Stimulated activated CD8-positive, alpha-beta memory T cell treated with anti-CD3 and anti-CD28 coated beads, Interleukin-12 subunit alpha, Interleukin-12 subunit beta, amount 100 ng/mL, for 1 hour (primary cell): ENCODE measurements at regions not wholly inside any gene's neighbourhood (a gene's known extent, or its start where the extent isn't known, plus 50 kb on each side); places are given as distances from the start of the nearest gene placed in this dataset.
"Not testable (repeated sequence)": the region's sequence is repeated elsewhere in the genome, so short reads cannot be mapped to it uniquely, and the experiment has no call there.

Source experiments
- DNase-seq: peaks from one replicate; pipeline ENCODE4 v3.0.0-alpha.2; 2020; ENCODE audit warnings: low read depth

GRCh38 chr19:13652810-13653590, 111.3 kb upstream of the MRI1 start:
- no peak for DNase-seq

GRCh38 chr19:13646758-13647157, 117.6 kb upstream of the MRI1 start:
- DNase-seq, result no peak

- no peak for DNase-seq
These were observed 119.7 kb upstream of the MRI1 start for GRCh38 chr19:13644645-13645044.

GRCh38 chr19:13640611-13641010, 123.7 kb upstream of the MRI1 start:
- DNase-seq, result no peak

DNA sequence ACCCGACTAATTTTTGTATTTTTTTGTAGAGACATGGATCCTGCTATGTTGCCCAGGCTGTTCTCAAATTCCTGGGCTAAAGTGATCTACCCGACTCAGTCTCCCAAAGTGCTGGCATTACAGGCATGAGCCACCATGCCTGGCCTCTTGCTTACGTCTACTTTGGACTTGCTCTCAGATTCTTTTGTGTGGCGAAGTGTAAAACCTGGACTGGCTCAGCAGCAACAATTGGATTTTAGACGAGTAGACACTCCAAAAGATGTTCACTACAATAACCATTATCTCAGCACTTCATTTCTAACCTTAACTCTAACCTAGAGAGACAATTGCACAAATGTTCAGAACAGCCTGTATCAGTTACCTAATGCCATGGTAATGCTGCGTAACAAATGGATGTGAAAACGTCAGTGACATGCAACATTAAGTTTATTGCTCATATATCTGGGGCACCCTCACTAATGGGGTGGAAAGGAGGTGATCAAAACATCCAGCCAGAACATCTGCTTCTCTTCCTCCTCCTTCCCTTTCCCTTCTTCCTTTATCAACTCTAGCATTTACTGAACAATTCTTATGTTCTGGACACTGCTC, 124.9 kb upstream of the MRI1 start:
- no peak for DNase-seq

GRCh38 chr19:13637664-13638063, 126.7 kb upstream of the MRI1 start:
- no peak for DNase-seq

- no peak for DNase-seq
These were observed 128.4 kb upstream of the CACNA1A start for GRCh38 chr19:13634658-13635057.

GRCh38 chr19:13633522-13633922, 127.2 kb upstream of the CACNA1A start:
- no peak for DNase-seq

DNA sequence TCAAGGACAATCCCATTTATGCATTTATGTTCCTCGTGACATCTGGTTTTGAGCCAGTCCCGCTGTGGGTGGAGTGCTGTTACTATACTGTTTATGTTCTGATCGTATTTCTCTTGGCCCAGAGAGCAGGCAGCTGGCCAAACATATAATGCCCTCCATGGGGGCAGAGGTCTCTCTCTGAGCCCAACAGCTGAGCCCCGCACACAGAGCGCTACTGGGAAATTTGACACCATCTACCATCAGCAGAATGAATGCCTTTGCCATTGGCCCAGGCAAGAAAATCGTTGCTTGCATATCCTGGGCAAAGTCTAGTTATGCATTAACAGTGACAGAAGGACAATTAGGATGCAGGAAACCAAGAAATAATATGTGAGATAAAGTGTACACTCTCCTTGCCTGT, 126.8 kb upstream of the CACNA1A start:
- no peak for DNase-seq

DNA sequence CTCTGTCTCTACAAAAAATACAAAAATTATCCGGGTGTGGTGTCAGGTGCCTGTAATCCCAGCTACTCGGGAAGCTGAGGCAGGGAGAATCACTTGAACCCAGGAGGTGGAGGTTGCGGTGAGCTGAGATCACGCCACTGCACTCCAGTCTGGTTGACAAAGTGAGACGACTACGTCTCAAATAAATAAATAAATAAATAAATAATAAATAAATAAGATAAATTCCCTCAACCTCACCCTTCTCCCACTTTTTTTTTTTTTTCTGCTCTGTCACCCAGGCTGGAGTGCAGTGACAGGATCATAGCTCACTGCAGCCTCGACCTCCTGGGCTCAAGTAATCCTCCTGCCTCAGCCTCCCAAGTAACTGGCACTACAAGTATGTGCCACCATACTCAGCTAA, 125.9 kb upstream of the CACNA1A start:
- not testable (repeated sequence) for DNase-seq

- no peak for DNase-seq
These were observed 123.5 kb upstream of the CACNA1A start for GRCh38 chr19:13629687-13630357.

DNA sequence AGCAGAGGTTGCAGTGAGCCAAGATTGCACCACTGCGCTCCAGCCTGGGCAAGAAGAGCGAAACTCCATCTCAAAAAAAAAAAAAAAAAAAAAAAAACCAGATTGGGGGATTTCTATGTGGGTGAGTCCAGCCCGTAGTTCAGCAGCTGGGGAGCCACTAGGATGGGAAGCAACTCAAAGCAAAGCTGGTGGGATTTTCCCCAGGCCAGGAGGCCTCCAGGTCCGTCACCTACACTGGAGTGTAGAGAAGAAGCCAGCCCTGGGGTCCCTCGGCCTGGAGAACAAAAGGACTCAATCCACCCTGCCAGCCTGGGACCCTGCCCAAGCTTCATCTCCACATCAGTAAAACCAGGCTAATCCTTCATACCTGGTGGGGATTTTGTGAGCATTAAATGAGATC, 121.3 kb upstream of the CACNA1A start:
- no peak for DNase-seq

DNA sequence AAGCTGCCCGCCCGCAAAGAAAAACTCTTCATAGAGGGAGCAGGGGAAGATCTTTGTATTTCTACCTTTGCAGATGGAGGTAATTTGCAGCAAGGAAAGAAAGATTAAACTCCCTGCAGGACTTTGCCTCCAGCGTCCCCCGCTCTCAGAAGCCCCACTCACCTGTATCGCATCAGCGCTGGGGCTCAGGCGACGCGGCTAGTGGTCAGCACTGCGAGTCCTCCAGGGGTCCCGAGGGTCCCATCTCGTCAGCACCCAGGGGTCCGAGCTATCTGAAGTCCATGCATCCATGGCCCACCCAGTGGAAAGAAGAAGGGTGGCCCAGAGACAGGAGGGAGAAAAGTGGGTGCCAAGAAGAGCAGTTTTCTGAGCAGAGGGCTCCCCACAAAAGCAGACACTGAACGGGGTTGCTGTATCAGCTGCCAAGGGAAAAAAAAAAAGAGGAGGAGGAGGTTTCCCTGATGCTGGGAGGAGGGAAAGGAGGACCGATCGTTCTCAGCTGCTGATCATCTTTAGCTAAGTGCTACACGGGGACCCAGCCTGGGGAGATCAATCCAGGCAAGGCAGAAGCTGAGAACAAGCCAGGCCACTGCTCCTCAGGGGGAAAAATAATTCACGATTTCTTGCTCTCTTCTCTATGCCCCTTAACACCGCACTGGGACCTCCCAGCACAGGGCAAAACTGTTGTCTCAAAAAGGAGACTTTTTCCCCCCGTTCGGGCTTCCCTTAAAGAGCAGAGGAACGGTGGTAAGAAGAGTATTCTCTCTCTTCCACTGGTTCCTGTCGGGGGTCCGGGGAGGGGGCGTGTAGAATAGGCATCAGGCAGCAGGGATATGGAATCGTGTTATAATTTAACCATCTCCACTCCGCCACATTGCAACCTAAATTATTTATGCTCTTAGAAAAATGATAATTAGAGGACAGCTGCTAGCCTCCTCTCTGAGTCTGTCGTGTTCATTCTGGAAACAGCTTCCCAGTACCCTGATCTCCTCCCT, 117.7 kb upstream of the CACNA1A start:
- no peak for DNase-seq

DNA sequence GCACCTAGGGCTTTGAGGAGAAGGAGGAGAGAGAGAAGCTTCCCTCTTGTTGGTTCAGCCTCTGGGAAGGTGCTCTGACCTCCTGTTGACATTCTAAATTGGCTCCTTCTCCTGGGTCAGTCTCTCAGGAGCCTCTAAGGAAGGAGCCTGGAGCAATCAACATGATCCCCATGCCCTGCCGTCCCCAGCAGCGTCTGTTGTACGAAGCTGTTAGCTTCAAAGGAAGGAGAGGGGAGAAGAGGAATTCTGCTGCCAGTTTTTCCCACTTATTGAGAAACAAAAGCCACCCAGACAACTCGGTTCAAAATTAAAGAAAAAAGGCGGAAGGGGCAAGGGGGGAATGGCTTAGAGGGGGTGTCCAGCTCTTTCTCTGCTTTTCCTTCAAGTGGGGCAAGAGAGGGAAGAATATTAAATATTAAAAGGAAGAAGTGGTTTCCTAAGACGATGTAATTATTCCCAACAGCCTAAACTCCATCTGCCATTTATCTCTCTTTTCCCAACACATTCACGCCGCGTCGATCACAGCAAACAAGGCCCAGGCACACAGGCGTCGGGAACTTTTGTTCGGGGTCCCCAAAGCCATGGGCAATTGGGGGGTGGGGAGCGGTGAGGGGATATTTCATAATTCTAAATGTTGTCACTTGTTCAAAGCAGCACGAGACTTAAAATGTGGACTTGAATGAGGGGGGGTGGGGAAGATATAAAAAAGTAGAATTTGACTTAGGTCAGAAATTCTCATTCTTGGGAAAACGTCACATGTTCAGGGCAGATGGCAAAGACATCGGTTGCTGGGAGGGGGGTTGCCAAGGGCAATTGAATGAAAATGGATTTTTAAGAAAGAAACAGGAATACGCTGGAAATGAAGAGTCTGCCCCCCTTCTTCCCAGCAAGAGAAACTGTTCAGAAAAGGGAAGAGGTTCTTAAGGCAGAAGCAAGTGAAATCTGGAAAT, 116.8 kb upstream of the CACNA1A start:
- no peak for DNase-seq

DNA sequence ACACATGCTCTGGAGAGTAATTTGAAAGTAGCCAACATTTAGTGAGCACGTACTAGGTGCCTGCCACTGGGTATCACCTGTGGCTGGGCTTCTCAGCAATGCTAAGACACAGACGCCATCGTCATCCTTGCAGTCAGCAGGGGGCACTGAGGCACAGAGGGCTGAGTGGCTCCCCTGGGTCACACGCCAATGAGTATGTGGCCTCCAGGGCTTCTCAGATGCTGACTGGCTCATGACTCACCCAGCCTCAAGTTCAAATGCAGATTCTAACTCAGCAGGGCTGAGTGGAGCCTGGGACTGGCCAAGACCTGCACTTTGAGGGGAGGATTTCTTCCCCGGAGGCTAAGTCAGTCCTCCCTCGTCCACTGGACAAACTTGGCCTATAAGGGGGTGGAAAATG, 115.1 kb upstream of the CACNA1A start:
- no peak for DNase-seq

GRCh38 chr19:13619203-13619632, 112.9 kb upstream of the CACNA1A start:
- DNase-seq, result no peak

DNA sequence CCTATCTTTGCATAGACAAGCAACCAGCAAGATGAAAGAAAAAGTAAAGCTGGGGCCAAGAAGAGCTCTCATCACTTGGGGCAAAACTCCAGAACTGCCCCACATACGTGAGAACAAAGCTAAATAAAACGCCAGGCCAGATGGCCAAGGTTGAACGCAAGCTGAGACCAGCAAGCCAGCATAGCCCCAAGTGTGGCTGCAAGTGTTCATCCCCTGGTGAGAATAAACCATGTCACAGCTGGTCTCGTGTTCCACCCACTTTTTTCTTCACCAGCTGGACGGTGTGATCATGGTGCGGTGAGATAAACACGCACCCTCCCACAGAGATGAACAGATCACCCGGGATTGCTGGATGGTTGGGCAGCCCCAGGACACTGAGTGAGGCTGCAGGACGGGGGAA, 109.6 kb upstream of the CACNA1A start:
- DNase-seq, result no peak

DNA sequence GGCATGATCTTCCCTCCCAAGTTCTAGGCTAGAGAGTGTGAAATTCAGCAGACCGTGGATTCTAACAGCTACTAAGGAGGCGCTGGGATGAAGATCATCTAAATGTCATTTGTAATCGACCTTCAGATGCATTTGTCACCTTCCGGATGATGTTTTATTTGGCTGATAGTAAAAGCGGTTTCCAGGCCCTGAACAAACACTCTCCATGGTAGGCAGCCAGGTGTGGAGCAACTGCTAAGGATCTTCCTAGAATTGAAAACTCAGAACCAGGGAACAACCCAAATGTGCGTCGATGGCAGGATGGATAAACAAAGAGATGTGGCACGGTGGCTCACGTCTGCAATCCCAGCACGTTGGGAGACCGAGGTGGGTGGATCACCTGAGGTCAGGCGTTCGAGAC, 107.2 kb upstream of the CACNA1A start:
- no peak for DNase-seq

- no peak for DNase-seq
These were observed 105.3 kb upstream of the CACNA1A start for GRCh38 chr19:13611596-13611995.

- DNase-seq, result no peak
These were observed 103.9 kb upstream of the CACNA1A start for GRCh38 chr19:13610039-13610691.
